HL-60/S4 treated with retinoic acid at 250 ng/mL for 4 days and 3 days (cell line): ENCODE measurements at regions not wholly inside any gene's neighbourhood (a gene's known extent, or its start where the extent isn't known, plus 50 kb on each side); places are given as distances from the start of the nearest gene placed in this dataset.

Experiments
- in situ Hi-C: fragments of 300-500 bp; cut with MboI; formaldehyde crosslinking; loops from 2 replicates; pipeline ENCODE4 v1.7.0; 2022; ENCODE audit warnings: low sequenced_read_pairs

- in situ Hi-C loops = no loop called here
Observed at GRCh38 chr10:107614939-107615685, 450.6 kb upstream of the SORCS1 start.

- in situ Hi-C loops = no loop called here
Observed at GRCh38 chr10:107611115-107611514, 446.6 kb upstream of the SORCS1 start.

- in situ Hi-C loops = no loop called here
Observed at GRCh38 chr10:107589081-107589480, 424.6 kb upstream of the SORCS1 start.

DNA sequence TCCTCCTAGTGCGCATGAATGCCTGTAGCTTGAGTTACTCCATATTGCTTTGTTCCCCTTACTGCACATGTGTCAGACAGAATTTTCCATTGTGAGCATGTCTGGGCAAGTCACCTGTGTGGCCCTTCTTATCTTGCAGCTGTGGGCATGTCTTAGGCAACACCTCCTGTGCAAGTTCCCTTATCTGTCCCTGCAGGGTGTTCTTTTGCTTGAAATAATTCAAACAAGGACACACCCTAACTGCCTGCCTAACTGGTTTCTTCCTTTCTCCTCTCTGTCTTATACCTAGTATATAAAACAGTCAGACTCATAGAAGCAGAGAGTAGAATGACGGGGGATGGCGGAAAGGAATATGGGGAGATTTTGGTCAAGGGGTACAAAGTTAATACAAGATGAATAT lies 421.1 kb upstream of the SORCS1 start:
- in situ Hi-C loops = no loop called here

DNA sequence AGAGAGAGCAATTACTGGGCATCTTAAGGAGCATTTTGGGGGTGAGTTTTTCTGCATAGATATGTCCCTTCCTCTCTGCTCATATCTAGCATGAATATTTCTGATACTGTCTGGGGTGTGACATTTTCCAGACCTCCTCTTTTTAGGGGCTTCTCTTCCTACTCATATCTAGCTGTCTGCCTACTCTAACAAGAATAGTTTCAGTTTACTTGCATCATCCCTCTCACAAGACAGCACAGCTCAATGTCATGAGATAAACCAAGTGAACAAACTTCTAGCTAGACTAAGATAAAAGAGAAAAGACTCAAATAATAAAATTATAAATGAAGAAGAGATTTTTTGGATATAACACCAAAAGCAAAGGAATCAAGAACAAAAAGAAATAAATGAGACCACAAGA lies 419.5 kb upstream of the SORCS1 start:
- in situ Hi-C loops = no loop called here

DNA sequence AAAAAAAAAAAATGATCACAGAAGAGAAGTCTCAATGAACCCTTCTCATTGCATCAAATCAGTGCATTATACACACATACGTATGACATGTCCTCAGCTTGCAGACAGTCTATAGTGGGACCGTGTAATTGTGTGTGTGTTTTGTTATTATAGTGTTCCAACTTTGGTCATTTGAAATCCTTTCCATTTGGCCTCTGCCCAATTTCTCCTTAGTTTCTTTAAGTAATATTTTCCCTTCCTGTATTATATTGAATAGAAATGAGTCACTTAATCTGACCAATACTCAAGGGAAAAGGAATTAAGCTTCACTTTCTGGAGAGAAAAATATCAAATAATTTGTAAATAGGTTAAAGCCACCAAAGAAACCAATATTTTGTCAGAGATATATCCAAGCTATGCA lies 415.5 kb upstream of the SORCS1 start:
- in situ Hi-C loops = no loop called here

DNA sequence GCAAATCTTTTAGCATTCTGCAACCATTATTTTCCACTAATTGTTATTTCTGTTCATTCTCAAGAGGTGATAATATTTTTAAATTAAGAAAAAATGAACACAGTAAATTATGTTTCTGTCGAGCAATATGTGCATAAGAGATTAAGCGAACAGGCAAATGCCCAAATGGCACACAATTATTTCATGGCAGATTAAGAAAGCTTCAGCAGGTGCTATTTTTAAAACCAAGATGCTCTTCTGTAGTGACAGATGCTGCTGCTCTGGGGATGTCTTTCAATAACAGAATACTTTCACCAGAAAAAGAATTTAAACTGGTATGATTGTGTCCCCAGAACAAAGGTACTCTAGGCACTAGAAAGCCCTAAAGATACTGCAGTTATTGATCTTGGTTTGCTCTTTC lies 412.7 kb upstream of the SORCS1 start:
- in situ Hi-C loops = no loop called here

GRCh38 chr10:107576746-107577145 lies 412.2 kb upstream of the SORCS1 start:
- in situ Hi-C loops = no loop called here

DNA sequence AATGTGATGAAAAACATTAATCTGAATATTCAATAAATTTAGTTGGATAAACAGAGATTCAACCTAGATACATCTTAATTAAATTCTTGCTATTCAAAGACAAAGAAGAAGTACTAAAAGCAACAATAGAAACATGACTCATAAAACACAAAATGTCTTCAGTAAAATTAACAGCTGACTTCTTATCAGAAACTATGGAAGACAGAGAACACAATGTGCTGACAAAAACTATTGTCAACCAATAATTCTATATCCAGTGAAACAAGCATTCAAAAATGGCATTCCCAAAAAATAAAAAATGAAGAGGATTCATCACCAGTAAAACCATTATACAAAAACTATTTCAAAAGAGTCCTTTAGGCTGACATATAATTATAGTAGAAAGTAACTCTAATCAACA lies 400.5 kb upstream of the SORCS1 start:
- in situ Hi-C loops = no loop called here

DNA sequence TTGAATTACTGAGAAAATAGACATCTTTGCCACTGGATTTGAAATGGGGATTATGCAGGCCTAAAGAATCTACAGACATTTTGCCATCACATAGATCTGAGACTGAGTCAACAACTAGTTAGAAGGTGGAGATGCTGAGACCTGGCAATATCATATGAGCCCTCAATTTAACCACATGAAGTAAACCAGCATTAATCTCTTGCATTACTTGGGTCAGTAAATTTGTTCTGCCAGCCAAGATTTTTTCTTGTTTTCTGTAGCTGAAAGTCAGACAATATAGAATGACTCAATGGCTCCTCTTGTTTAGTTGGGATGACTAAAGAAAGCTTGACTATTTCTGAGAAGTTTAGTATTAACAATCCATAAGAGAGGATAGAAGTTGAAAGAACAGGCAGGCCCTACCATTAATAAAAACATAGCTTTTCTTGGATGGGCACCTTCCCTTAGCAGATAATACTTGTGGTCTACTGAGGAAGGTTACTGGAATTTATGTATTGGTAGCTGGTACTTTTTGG lies 396.7 kb upstream of the SORCS1 start:
- in situ Hi-C loops = no loop called here

DNA sequence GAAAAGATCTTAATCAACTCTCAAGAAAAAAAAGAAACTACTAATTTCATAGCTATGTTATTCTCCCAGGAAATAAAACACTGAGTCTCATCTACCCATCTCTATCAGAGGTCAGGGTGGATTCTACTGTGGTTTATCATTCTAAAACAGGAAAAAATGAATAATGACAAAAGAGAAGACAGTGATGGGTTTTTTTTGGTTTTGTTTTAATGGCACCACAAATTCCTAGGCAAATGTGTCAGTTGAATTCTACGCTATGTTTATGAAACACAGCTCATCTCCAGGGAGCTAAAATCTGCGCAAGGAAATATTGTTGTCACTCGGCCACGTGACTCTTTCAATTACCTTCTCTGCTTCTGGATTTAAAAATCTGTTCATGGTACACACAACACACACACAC lies 393.4 kb upstream of the SORCS1 start:
- in situ Hi-C loops = no loop called here

- in situ Hi-C loops = no loop called here
Observed at GRCh38 chr10:107554333-107554732, 389.8 kb upstream of the SORCS1 start.

DNA sequence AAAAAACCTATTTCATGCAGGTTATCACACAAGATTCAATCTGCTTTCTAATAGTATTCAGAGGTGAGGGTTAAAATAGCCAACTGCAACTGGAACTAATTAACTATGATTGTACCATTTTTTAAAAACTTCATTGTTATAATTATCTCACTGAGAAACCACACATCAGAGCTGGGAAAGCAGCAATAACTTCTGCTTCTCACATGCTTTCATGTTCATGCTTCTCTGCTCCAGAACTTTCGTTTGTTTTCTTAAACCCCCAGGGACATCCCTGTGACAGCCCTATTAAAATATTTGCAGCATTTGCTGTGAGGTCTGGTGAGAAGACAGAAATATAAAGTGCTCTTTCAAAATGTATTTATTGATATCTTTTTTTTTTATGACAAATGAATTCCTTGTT lies 389.0 kb upstream of the SORCS1 start:
- in situ Hi-C loops = no loop called here

GRCh38 chr10:107552963-107553362 lies 388.5 kb upstream of the SORCS1 start:
- in situ Hi-C loops = no loop called here

DNA sequence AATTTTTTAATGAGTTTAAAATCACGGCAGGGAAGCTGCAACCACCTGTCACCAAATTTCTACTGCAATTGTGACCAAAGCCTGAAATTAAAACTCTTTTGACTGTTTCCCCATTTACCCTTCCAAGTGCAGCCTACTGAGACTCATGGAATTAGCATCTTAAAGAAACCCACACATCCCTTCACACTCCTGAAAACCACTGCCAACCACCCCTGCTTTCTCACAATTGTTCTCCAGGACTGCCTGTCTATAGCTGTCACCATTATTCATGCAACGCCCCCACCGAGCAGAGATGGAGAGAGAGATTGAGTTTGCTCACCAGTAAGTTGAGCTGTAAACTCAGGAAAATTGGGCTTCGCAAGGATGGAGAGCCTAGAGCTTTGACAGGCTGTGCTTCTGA lies 383.8 kb upstream of the SORCS1 start:
- in situ Hi-C loops = no loop called here

GRCh38 chr10:107546986-107547385 lies 382.5 kb upstream of the SORCS1 start:
- in situ Hi-C loops = no loop called here

GRCh38 chr10:107546284-107546683 lies 381.8 kb upstream of the SORCS1 start:
- in situ Hi-C loops = no loop called here

GRCh38 chr10:107545717-107546116 lies 381.2 kb upstream of the SORCS1 start:
- in situ Hi-C loops = no loop called here

DNA sequence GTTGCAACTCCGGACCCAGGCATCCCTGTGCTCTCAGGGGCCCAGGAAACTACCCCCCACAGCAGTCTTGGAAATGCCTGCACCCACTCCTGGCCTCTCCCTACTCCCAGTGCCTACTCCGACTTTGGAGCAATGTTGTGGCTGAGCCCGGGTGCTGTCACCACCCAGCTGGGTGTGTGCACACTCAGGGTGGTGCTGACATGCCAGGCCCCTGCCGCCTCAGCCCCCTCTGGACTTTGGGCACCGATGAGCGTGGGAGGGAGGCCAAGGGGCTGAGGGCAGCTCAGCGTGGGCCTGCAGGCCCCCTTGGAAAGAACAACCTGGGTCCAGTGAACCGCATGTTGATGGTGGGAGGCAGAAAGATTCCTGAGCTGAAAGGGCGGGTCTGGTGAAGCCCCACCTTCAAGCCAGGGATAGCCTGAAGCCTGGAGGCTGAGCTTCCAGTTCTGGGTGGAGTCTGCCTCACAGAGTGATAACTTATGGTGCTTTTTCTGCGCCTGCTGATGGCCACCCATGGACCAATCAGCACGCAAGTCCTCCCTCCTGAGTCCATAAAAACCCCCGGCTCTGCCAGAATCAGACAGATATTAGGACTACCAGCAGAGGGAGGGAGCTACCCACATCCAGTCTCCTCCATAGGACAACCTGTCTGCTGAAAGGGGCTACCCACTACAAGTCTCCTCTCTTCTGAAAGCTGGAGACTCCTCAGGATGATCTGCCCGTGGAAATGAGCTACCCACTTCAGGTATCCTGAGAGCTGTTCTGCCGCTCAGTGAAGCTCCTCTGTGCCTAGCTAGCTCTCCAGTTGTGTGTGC lies 380.4 kb upstream of the SORCS1 start:
- in situ Hi-C loops = no loop called here

GRCh38 chr10:107542607-107543006 lies 378.1 kb upstream of the SORCS1 start:
- in situ Hi-C loops = no loop called here

DNA sequence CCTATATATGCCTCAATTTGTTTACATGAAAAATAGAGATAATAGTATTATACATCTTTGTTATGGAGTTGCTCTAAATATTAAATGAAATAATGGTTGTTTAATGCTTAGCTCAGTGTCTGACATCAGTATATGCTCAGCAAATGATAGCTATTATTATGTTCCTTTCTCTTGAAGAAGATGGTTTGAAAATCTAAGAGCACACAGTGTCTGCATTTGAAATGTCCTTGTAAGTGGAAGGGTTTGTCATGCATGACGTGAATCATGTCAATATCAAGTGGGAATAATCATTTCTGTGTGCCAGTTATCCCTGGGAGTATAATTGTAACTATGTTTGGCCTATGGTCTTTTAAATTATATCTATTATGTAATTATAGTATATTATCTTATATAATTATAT lies 377.5 kb upstream of the SORCS1 start:
- in situ Hi-C loops = no loop called here

DNA sequence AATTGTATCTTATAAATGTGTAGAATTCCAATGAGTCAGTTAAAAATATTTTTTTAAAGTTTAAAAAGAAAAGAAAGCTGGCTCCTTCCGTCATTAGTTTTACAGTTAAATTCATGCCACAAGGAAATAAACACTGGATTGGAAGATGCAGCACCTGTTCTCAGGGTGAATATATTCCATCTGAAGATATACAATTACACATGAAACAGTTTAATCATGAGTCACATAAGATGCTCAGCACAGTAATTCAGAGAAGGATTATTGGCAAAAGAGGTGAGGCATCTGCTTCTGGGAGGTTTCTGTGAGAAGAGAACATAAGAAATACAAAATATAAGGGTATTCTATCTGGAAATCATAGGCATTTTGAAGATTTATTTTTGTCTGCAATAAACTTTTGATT lies 376.5 kb upstream of the SORCS1 start:
- in situ Hi-C loops = no loop called here
